Adrenal gland (tissue), 9 donors: ENCODE measurements at regions not wholly inside any gene's neighbourhood (a gene's known extent, or its start where the extent isn't known, plus 50 kb on each side); places are given as distances from the start of the nearest gene placed in this dataset.
"Not testable (repeated sequence)": the region's sequence is repeated elsewhere in the genome, so short reads cannot be mapped to it uniquely, and the experiment has no call there.

Experiments
- DNase-seq, 7 donors: peaks; one replicate each; pipeline ENCODE4 v3.0.0-alpha.2; 2019 to 2020
- H3K27ac ChIP-seq, 5 donors: fragments of 200-600 bp; sonication (generic) in 4 of 5; 1 replicate in 3 of 5; 2 replicates in 2 of 5; pipeline versions ENCODE4 v1.5.1 to v1.8.0; 2016 to 2020; ENCODE audit warnings: mild to moderate bottlenecking in 1 of 5
- H3K27me3 ChIP-seq: fragments of 200-600 bp; 2 replicates; pipeline ENCODE4 v1.8.0; 2021
- H3K36me3 ChIP-seq, 2 donors: fragments of 200-600 bp; replicated peaks in 1 of 2; 1 replicate in 1 of 2; 2 replicates in 1 of 2; pipeline versions ENCODE4 v1.5.1 to v1.8.0; 2018 to 2022
- H3K4me1 ChIP-seq, 2 donors: fragments of 200-600 bp; replicated peaks in 1 of 2; 1 replicate in 1 of 2; 2 replicates in 1 of 2; pipeline versions ENCODE4 v1.5.1 to v1.8.0; 2018 to 2021
- H3K4me3 ChIP-seq, 4 donors: fragments of 200-600 bp; sonication (generic) in 3 of 4; one replicate each; pipeline ENCODE4 v1.5.1; 2016 to 2018
- H3K9me3 ChIP-seq, 3 donors: fragments of 200-600 bp; sonication (generic) in 1 of 3; replicated peaks in 1 of 3; 1 replicate in 2 of 3; 2 replicates in 1 of 3; pipeline versions ENCODE4 v1.5.1 to v1.8.0; 2016 to 2021
- POLR2A ChIP-seq, 2 donors: fragments of 450-650 bp; IDR thresholded peaks; one replicate each; pipeline ENCODE4 v1.6.1; 2017; ENCODE audit warnings: antibody characterized with exemption in 2 of 2, mild to moderate bottlenecking in 2 of 2, moderate library complexity in 1 of 2
- WGBS, 4 donors: extraction: QIAGEN DNeasy Blood & Tissue Kit in 2 of 4; methylation state at CpG; one replicate each; pipeline versions ENCODE4 v1.1.5 to v1.1.7; 2013 to 2017; 5-methylcytosine and 5-hydroxymethylcytosine counted together
- intact Hi-C, 2 donors: fragments of 100-400 bp; cut with DNase I; formaldehyde crosslinking; loops; one replicate each; pipeline versions ENCODE4 v1.14.1 to v1.15.0; 2022 to 2023
- TF ChIP-seq, protein P1 (sequence below), 6 experiments: fragments of 450-650 bp in 4 of 6; fragments of 200-600 bp in 2 of 6; sonication (generic) in 1 of 6; IDR thresholded peaks; 1 replicate in 5 of 6; 2 replicates in 1 of 6; pipeline versions ENCODE4 v1.5.1 to v1.8.0; 2016 to 2021; ENCODE audit warnings: antibody characterized with exemption in 6 of 6, mild to moderate bottlenecking in 2 of 6, moderate library complexity in 1 of 6
- donor health status: healthy with polysubstance abuse.
- donor health status: Bipolar disorder and iron deficiency.
- donor health status: DM: yes; HTN: yes; CAD: no.
- donor health status: DM: no; HTN: no; CAD: no.
- donor health status: DM: no; HTN: no; CAD: no.

DNA sequence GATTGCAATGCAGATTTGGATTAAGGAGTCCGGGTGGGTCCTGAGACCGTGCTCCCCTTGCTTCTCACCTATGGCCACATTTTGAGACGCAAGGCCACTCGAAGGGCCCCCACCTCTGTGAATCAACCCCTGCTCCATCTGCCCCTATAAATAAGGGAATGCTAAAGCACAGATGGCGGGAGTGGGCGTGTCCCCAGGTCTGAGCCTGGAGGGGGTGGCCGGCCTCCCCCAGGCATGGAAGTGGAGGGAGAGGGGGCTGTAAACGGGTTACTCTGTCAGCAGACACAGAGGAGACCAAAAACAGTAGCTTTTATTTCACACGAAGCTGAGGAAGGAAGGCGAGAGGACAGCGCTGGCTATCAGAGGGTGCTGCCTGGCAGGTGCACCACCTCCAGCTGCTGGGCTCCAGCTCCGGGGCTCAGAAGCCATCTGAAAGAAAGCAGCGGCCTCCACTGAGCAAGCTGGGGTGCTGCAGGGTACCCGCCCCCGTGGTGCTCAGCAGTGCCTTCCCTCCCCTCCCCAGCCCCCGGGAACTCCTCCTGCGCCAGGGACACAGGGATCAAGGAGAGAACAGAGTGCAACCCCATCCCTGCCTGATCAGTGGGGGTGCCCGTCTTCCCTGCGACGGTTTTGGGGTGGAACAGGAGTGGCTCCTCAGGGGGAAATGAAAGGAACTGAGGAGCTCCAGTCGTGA lies 56.7 kb upstream of the RAB6C start:
- H3K27me3 ChIP-seq: peaks cover 13% of the 10 kb centered on the region
- H3K4me3 ChIP-seq: no peak overlapping the region
- intact Hi-C loops: no loop called here
- 16 to 28% (median 20%) methylated on average over 14 to 21 of the region's 21 CpGs for WGBS, 4 donors
- H3K27ac ChIP-seq: no peak overlapping the region
- no peaks in the 10 kb centered on the region for H3K36me3 ChIP-seq
- H3K9me3 ChIP-seq: peaks cover 0 to 11% (median 0%) of the 10 kb centered on the region in 3 donors
- TF ChIP-seq, protein P1, sequence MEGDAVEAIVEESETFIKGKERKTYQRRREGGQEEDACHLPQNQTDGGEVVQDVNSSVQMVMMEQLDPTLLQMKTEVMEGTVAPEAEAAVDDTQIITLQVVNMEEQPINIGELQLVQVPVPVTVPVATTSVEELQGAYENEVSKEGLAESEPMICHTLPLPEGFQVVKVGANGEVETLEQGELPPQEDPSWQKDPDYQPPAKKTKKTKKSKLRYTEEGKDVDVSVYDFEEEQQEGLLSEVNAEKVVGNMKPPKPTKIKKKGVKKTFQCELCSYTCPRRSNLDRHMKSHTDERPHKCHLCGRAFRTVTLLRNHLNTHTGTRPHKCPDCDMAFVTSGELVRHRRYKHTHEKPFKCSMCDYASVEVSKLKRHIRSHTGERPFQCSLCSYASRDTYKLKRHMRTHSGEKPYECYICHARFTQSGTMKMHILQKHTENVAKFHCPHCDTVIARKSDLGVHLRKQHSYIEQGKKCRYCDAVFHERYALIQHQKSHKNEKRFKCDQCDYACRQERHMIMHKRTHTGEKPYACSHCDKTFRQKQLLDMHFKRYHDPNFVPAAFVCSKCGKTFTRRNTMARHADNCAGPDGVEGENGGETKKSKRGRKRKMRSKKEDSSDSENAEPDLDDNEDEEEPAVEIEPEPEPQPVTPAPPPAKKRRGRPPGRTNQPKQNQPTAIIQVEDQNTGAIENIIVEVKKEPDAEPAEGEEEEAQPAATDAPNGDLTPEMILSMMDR (IDR thresholded peaks at IDR 0.05): no peak
- no peak for TF ChIP-seq POLR2A (IDR thresholded peaks at IDR 0.05)
- H3K4me1 ChIP-seq: peaks cover 0 to 6% of the 10 kb centered on the region in 2 donors
- no peak for DNase-seq

DNA sequence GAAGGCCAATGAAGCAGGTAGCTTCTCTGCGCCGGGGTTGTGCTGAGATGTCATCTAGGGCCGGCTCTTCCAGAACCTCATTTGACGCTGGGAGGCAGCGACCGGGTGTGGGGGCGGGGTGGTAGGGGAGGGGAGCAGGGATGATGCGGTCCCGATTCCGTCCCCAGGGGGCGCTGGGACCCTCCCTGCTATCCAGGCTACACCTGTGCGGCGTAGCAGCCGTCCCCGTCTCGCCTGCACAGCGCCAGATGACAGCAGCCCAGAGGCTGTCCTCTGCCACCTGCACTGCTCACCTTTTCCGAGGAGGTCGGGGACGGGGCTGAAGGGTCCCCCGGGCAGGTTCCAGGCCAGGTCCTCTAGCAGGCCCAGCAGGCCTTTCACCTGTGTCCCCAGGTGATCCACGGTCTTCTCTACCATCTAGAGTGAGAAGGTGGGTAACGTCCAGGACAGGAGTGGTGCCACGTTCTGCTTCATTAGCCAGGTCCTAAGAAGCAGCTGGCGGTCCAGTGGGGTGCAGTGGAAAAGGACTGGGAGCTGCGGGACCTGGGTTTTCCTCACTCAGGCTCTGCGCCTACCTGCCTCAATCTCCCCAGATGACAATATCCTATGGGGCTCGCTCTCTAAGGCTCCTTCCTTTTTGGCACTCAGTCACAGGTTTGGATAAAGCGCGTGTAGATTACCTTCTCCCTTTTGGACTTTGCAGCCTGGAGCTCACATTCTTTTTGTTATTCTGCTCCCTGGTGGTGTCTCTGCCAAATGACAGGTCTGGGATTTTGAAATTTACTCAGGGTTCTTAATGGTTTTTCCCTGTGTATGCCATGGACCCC lies 56.0 kb upstream of the RAB6C start:
- TF ChIP-seq POLR2A (IDR thresholded peaks at IDR 0.05): no peak
- TF ChIP-seq, protein P1 (IDR thresholded peaks at IDR 0.05): peak in 5 of 6 experiments; percentile 25 to 50 (median 36)
- intact Hi-C loops: no loop called here
- WGBS, 4 donors: 3 to 17% (median 4%) methylated on average over 7 to 30 of the region's 30 CpGs
- no peaks in the 10 kb centered on the region for H3K36me3 ChIP-seq
- H3K4me3 ChIP-seq: no peak overlapping the region
- H3K27ac ChIP-seq: no peak overlapping the region
- H3K27me3 ChIP-seq: peaks cover 13% of the 10 kb centered on the region
- peaks cover 0 to 6% of the 10 kb centered on the region in 2 donors for H3K4me1 ChIP-seq
- H3K9me3 ChIP-seq: peaks cover 0 to 11% (median 0%) of the 10 kb centered on the region in 3 donors
- DNase-seq: peak in 6 of 7 donors; percentile 26 to 71 (median 36)

GRCh38 chr2:129924115-129924514 lies 55.4 kb upstream of the RAB6C start:
- H3K36me3 ChIP-seq, H3K4me3 ChIP-seq, intact Hi-C loops, DNase-seq, H3K27ac ChIP-seq, H3K4me1 ChIP-seq: not testable (repeated sequence)
- Histone ChIP-seq H3K27me3 (peaks cover 13% of the 10 kb centered on the region), H3K9me3 (peaks cover 0 to 11% (median 0%) of the 10 kb centered on the region in 3 donors)
- WGBS, 4 donors: 66 to 73% (median 69%) methylated on average over 12 of the region's 12 CpGs

GRCh38 chr2:129925381-129925780 lies 54.1 kb upstream of the RAB6C start:
- DNase-seq: no peak
- 33 to 63% (median 52%) methylated on average over 3 of the region's 3 CpGs for WGBS, 4 donors
- intact Hi-C loops: no loop called here

More at GRCh38 chr2:129925381-129925780, 54.1 kb upstream of the RAB6C start:
- Histone ChIP-seq H3K4me3 (no peak overlapping the region), H3K36me3 (no peaks in the 10 kb centered on the region), H3K4me1 (peaks cover 0 to 6% of the 10 kb centered on the region in 2 donors), H3K27ac (no peak overlapping the region), H3K27me3 (peaks cover 13% of the 10 kb centered on the region), H3K9me3 (peaks cover 0 to under 1% (median 0%) of the 10 kb centered on the region in 3 donors)
- TF ChIP-seq, protein P1 (IDR thresholded peaks at IDR 0.05): no peak
- no peak for TF ChIP-seq POLR2A (IDR thresholded peaks at IDR 0.05)
